A549 (cell line): ENCODE measurements at regions not wholly inside any gene's neighbourhood (a gene's known extent, or its start where the extent isn't known, plus 50 kb on each side); places are given as distances from the start of the nearest gene placed in this dataset.

Source experiments
- ATAC-seq, 2 experiments: fragments of 200-7000 bp in 1 of 2; fragments of >200 bp in 1 of 2; cut with Nextera tagmentation in 1 of 2; cut with Tn5 transposase in 1 of 2; 3 replicates each; pipeline versions ENCODE4 v1.8.0 to v1.9.1; 2018 to 2020; ENCODE audit warnings: mild to moderate bottlenecking in 1 of 2, moderate library complexity in 1 of 2
- CTCF ChIA-PET: fragments of 300-600 bp; sonication (Branson Sonifier 250); formaldehyde crosslinking; extraction: SDS; loops from one replicate; lab custom pipeline; 2021; ENCODE audit warnings: antibody characterized with exemption, inconsistent platforms; lab: Yijun Ruan, JAX
- POLR2A ChIA-PET: fragments of 350-600 bp; formaldehyde crosslinking; extraction: SDS; loops from one replicate; lab custom pipeline; 2021; ENCODE audit warnings: antibody characterized with exemption, inconsistent platforms; lab: Yijun Ruan, JAX
- DNase-seq, 2 experiments: peaks; one replicate each; pipeline versions ENCODE4 v3.0.0 to v3.0.0-alpha.2; 2011 to 2016; ENCODE audit warnings: low read depth in 1 of 2, low spot score in 1 of 2
- FAIRE-seq: peaks from 2 replicates; lab custom pipeline; 2011; peaks lifted over from hg19 to GRCh38; lab: Jason Lieb, UNC
- H3K27ac ChIP-seq, 2 experiments: fragments of >200 bp; sonication (Bioruptor Twin); formaldehyde crosslinking; 3 replicates each; pipeline ENCODE4 v1.5.1; 2016 to 2017
- H3K4me1 ChIP-seq: fragments of >200 bp; sonication (Bioruptor Twin); formaldehyde crosslinking; 3 replicates; pipeline ENCODE4 v1.6.1; 2016
- H3K4me2 ChIP-seq: fragments of >200 bp; sonication (Bioruptor Twin); formaldehyde crosslinking; 3 replicates; pipeline ENCODE4 v1.6.1; 2016
- H3K4me3 ChIP-seq: fragments of >200 bp; sonication (Bioruptor Twin); formaldehyde crosslinking; 3 replicates; pipeline ENCODE4 v1.5.1; 2016
- H3K9me3 ChIP-seq: fragments of >200 bp; sonication (Bioruptor Twin); formaldehyde crosslinking; 3 replicates; pipeline ENCODE4 v1.6.1; 2016
- CBX2 ChIP-seq: fragments of 200-600 bp; sonication (generic); IDR thresholded peaks from 2 replicates; pipeline ENCODE4 v1.6.1; 2016; ENCODE audit warnings: low read depth, mild to moderate bottlenecking, borderline replicate concordance
- EHF ChIP-seq: fragments of 250-450 bp; sonication (Bioruptor Pico); IDR thresholded peaks from 2 replicates; pipeline ENCODE4 v1.5.0; 2020; ENCODE audit warnings: mild to moderate bottlenecking
- ELK1 ChIP-seq: fragments of 150-350 bp; IDR thresholded peaks from 2 replicates; pipeline ENCODE4 v1.6.1; 2014; ENCODE audit warnings: low read depth, mild to moderate bottlenecking, low read length
- EP300 ChIP-seq, 2 experiments: fragments of >200 bp; sonication (Bioruptor Twin); formaldehyde crosslinking; IDR thresholded peaks; 2 replicates in 1 of 2; 3 replicates in 1 of 2; pipeline ENCODE4 v1.6.1; 2016 to 2017
- HDAC2 ChIP-seq: fragments of 200-600 bp; sonication (generic); IDR thresholded peaks from 2 replicates; pipeline ENCODE4 v1.6.1; 2016
- JUN ChIP-seq, 2 experiments: fragments of >200 bp; sonication (Bioruptor Twin); formaldehyde crosslinking; IDR thresholded peaks; 2 replicates in 1 of 2; 3 replicates in 1 of 2; pipeline ENCODE4 v1.6.1; 2016 to 2017
- KDM1A ChIP-seq: fragments of 200-600 bp; sonication (generic); IDR thresholded peaks from 2 replicates; pipeline ENCODE4 v1.6.1; 2016; ENCODE audit warnings: low read depth, mild to moderate bottlenecking
- NPAS2 ChIP-seq: fragments of 250-450 bp; sonication (Bioruptor Pico); IDR thresholded peaks from 2 replicates; pipeline ENCODE4 v1.8.0; 2022; ENCODE audit warnings: mild to moderate bottlenecking, moderate library complexity, borderline replicate concordance
- RAD21 ChIP-seq, 2 experiments: fragments of >200 bp in 1 of 2; sonication (Bioruptor Twin) in 1 of 2; formaldehyde crosslinking in 1 of 2; IDR thresholded peaks in 1 of 2; conservative IDR thresholded peaks in 1 of 2; 2 replicates in 1 of 2; 3 replicates in 1 of 2; pipeline ENCODE4 v1.6.1; 2012 to 2018; ENCODE audit warnings: inconsistent platforms in 1 of 2
- REST ChIP-seq: fragments of 200-600 bp; sonication (generic); IDR thresholded peaks from 2 replicates; pipeline ENCODE4 v1.6.1; 2016; ENCODE audit warnings: antibody characterized with exemption, mild to moderate bottlenecking, moderate library complexity
- RNF2 ChIP-seq: fragments of 200-600 bp; sonication (generic); IDR thresholded peaks from 2 replicates; pipeline ENCODE4 v1.6.1; 2016; ENCODE audit warnings: low read depth, mild to moderate bottlenecking, antibody characterized with exemption, moderate library complexity, borderline replicate concordance
- SREBF2 ChIP-seq: fragments of 450-650 bp; IDR thresholded peaks from 2 replicates; pipeline ENCODE4 v1.6.1; 2014; ENCODE audit warnings: mild to moderate bottlenecking, moderate library complexity
- TFCP2L1 ChIP-seq: fragments of 250-450 bp; sonication (Bioruptor Pico); IDR thresholded peaks from 2 replicates; pipeline ENCODE4 v1.5.0; 2021; ENCODE audit warnings: mild to moderate bottlenecking
- ZNF302 ChIP-seq: fragments of 250-450 bp; sonication (Bioruptor Pico); IDR thresholded peaks from 2 replicates; pipeline ENCODE4 v1.9.0; 2021; ENCODE audit warnings: inconsistent platforms, mild to moderate bottlenecking, moderate library complexity
- WGBS: methylation state at CpG from one replicate; pipeline ENCODE4 v1.1.6; 2017; ENCODE audit errors: missing lambda C conversion rate; 5-methylcytosine and 5-hydroxymethylcytosine counted together
- TF ChIP-seq, protein P1 (sequence below): fragments of >200 bp; sonication (Bioruptor Twin); formaldehyde crosslinking; IDR thresholded peaks from 2 replicates; pipeline ENCODE4 v1.6.1; 2016
- TF ChIP-seq, protein P2 (sequence below): IDR thresholded peaks from 2 replicates; pipeline ENCODE4 v1.6.1; 2012; ENCODE audit warnings: low read depth, borderline replicate concordance

GRCh38 chr5:105638437-105638836 lies 2032.3 kb downstream of the EFNA5 start:
- no peak overlapping the region for H3K27ac ChIP-seq
- ChIA-PET CTCF (no interaction called here), POLR2A (no interaction called here)
- DNase-seq (no peak), FAIRE-seq (no peak), ATAC-seq (no peak)
- no peaks in the 10 kb centered on the region for H3K9me3 ChIP-seq
- TF ChIP-seq REST (no peak), ZNF302 (no peak), ELK1 (no peak), RNF2 (no peak), SREBF2 (no peak), KDM1A (no peak), RAD21 (conservative IDR thresholded peaks at IDR 0.05 in 1 of 2, IDR thresholded peaks at IDR 0.05 in 1 of 2) (no peak), EP300 (IDR thresholded peaks at IDR 0.05) (no peak), JUN (IDR thresholded peaks at IDR 0.05) (no peak), CBX2 (no peak), HDAC2 (no peak)
- TF ChIP-seq, protein P1, sequence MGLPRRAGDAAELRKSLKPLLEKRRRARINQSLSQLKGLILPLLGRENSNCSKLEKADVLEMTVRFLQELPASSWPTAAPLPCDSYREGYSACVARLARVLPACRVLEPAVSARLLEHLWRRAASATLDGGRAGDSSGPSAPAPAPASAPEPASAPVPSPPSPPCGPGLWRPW, result no peak
- TF ChIP-seq, protein P2, sequence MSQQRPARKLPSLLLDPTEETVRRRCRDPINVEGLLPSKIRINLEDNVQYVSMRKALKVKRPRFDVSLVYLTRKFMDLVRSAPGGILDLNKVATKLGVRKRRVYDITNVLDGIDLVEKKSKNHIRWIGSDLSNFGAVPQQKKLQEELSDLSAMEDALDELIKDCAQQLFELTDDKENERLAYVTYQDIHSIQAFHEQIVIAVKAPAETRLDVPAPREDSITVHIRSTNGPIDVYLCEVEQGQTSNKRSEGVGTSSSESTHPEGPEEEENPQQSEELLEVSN, result no peak
- no peak overlapping the region for H3K4me2 ChIP-seq
- 38% methylated on average over 2 of the region's 2 CpGs for WGBS
- H3K4me3 ChIP-seq, result no peak overlapping the region
- H3K4me1 ChIP-seq, result no peaks in the 10 kb centered on the region

DNA sequence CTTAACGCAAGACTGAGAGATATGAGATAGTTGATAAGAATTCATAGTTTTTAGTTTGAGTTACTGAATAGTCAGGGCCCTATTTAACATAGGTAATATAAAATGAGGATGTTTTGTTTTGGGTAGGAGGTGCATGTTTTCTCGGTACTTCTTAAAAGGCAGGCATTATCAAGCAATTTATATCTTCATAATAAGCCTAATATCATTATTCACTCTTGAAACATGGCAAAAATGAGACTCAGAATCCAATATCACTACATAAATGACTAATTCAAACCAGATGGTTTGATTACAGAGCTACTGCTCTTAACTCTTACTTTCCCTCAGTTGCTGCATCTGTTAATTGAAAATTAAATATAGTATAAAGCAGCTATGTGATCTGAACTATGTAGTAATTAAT lies 2038.7 kb downstream of the EFNA5 start:
- no peak overlapping the region for H3K4me2 ChIP-seq
- POLR2A ChIA-PET, result no interaction called here
- WGBS, result 50% methylated on average over 2 of the region's 2 CpGs
- FAIRE-seq (no peak), DNase-seq (no peak)
- no peak for TF ChIP-seq ELK1
- no peak for TF ChIP-seq EHF
- TF ChIP-seq NPAS2 (CRISPR knock-in tag), result no peak
- TF ChIP-seq RAD21 (conservative IDR thresholded peaks at IDR 0.05 in 1 of 2, IDR thresholded peaks at IDR 0.05 in 1 of 2), result no peak
- TF ChIP-seq, all 56 proteins: peak for 0
- no peaks in the 10 kb centered on the region for H3K4me1 ChIP-seq
- no peaks in the 10 kb centered on the region for H3K9me3 ChIP-seq
- CTCF ChIA-PET, result no interaction called here
- H3K4me3 ChIP-seq, result no peak overlapping the region
- no peak overlapping the region for H3K27ac ChIP-seq
- ATAC-seq, result no peak

- no peak overlapping the region for H3K4me2 ChIP-seq
- WGBS, result 43% methylated on average over 3 of the region's 3 CpGs
- no peak overlapping the region for H3K27ac ChIP-seq
- ChIA-PET POLR2A (interaction anchor here (0.7 kb wide), 1 partner anchor 259 kb away, joined by 4 read pairs; no protein-coding TSS in a partner anchor), CTCF (no interaction called here)
- H3K4me3 ChIP-seq, result no peak overlapping the region
- ATAC-seq (no peak), FAIRE-seq (no peak), DNase-seq (no peak)
- TF ChIP-seq TFCP2L1, result no peak
- no peaks in the 10 kb centered on the region for H3K4me1 ChIP-seq
- no peaks in the 10 kb centered on the region for H3K9me3 ChIP-seq
These were observed 2039.9 kb downstream of the EFNA5 start for GRCh38 chr5:105630803-105631202.
